Subcutaneous abdominal adipose tissue (tissue), 5 donors: ENCODE measurements at regions not wholly inside any gene's neighbourhood (a gene's known extent, or its start where the extent isn't known, plus 50 kb on each side); places are given as distances from the start of the nearest gene placed in this dataset.

Source experiments
- H3K27ac ChIP-seq: one replicate; pipeline ENCODE4 v1.7.0; 2013; ENCODE audit warnings: low read depth, mild to moderate bottlenecking, inconsistent platforms, low read length, moderate library complexity
- H3K27me3 ChIP-seq, 5 donors: one replicate each; pipeline ENCODE4 v1.7.0; 2013; ENCODE audit warnings: low read length in 5 of 5, inconsistent platforms in 1 of 5; ENCODE audit not compliant: control insufficient read depth in 5 of 5, insufficient read depth in 4 of 5
- H3K36me3 ChIP-seq, 5 donors: one replicate each; pipeline ENCODE4 v1.7.0; 2013; ENCODE audit warnings: low read length in 5 of 5; ENCODE audit not compliant: control insufficient read depth in 5 of 5, insufficient read depth in 5 of 5
- H3K4me1 ChIP-seq, 5 donors: one replicate each; pipeline ENCODE4 v1.7.0; 2013; ENCODE audit warnings: low read length in 5 of 5, mild to moderate bottlenecking in 3 of 5, moderate library complexity in 1 of 5; ENCODE audit not compliant: control insufficient read depth in 5 of 5, insufficient read depth in 5 of 5
- H3K4me3 ChIP-seq, 5 donors: one replicate each; pipeline ENCODE4 v1.7.0; 2013; ENCODE audit warnings: low read length in 5 of 5, low read depth in 1 of 5
- H3K9ac ChIP-seq, 5 donors: one replicate each; pipeline ENCODE4 v1.7.0; 2013; ENCODE audit warnings: low read length in 5 of 5, mild to moderate bottlenecking in 4 of 5, moderate library complexity in 3 of 5
- H3K9me3 ChIP-seq, 5 donors: one replicate each; pipeline ENCODE4 v1.7.0; 2013; ENCODE audit warnings: low read length in 5 of 5; ENCODE audit not compliant: control insufficient read depth in 5 of 5
- donor health status: healthy.
- donor health status: healthy.
- donor health status: healthy.
- donor health status: healthy.
- donor health status: healthy.

DNA sequence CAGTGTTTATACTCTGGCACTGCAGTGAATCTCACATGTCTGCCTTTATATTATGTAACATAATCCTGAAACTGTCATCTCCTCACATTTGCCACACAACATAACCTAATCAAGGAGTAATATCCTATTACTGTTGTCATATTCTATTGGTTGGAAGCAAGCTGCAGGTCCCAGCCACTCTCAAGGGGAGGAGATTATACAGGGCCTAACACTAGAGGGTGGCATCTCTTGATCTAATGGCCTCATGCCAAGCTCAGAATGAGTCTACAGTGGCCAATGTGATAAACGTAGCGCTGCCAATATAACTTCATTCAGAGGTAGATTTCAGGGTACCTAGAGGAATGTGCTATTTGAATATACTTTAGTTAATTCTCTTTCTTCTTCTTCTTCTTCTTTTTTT, 166.8 kb downstream of the BACH1 start:
- peaks cover 0 to 2% (median 0%) of the 10 kb centered on the region in 5 donors for H3K36me3 ChIP-seq
- no peaks in the 10 kb centered on the region for H3K9me3 ChIP-seq

DNA sequence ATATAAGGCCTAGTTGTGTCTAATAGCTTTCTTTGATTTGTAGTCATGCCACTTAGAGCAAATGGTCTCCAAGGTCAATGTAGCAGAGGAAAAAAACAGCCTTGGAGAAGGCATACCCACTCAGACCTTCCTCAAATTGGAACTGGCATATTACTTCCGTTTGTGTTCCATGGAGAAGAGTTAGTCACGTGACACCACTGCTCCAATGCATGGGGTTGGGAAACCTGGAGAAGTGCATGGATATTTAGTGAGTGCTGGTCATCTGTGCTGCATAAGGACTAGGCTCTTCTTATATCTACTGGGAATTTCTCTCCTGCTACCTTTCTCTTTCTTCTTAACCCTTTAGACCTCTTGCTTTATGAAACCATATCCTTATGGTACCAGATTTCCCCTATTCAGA, 167.8 kb downstream of the BACH1 start:
- no peaks in the 10 kb centered on the region for H3K4me1 ChIP-seq
- no peaks in the 10 kb centered on the region for H3K9me3 ChIP-seq
- no peak overlapping the region for H3K4me3 ChIP-seq
- H3K36me3 ChIP-seq: peaks cover 0 to 2% (median 0%) of the 10 kb centered on the region in 5 donors
- no peak overlapping the region for H3K9ac ChIP-seq
- H3K27ac ChIP-seq: no peak overlapping the region
- no peaks in the 10 kb centered on the region for H3K27me3 ChIP-seq

More for the DNA sequence above, 166.8 kb downstream of the BACH1 start:
- Histone ChIP-seq H3K27me3 (no peaks in the 10 kb centered on the region), H3K27ac (no peak overlapping the region), H3K4me3 (no peak overlapping the region), H3K9ac (no peak overlapping the region), H3K4me1 (no peaks in the 10 kb centered on the region)

- H3K27me3 ChIP-seq: no peaks in the 10 kb centered on the region
- H3K36me3 ChIP-seq: peaks cover 0 to 3% (median 2%) of the 10 kb centered on the region in 5 donors
- no peak overlapping the region for H3K4me3 ChIP-seq
- H3K27ac ChIP-seq: no peak overlapping the region
- no peaks in the 10 kb centered on the region for H3K4me1 ChIP-seq
- H3K9ac ChIP-seq: no peak overlapping the region
- peaks cover 0 to 5% (median 0%) of the 10 kb centered on the region in 5 donors for H3K9me3 ChIP-seq
Measured at GRCh38 chr21:29470397-29470796, 171.7 kb downstream of the BACH1 start.

GRCh38 chr21:29473808-29474207, 175.1 kb downstream of the BACH1 start:
- peaks cover 0 to 5% (median 0%) of the 10 kb centered on the region in 5 donors for H3K4me1 ChIP-seq
- no peak overlapping the region for H3K4me3 ChIP-seq
- H3K9ac ChIP-seq: no peak overlapping the region
- H3K36me3 ChIP-seq: peaks cover 0 to 3% (median 0%) of the 10 kb centered on the region in 5 donors
- H3K27me3 ChIP-seq: no peaks in the 10 kb centered on the region
- H3K27ac ChIP-seq: no peak overlapping the region
- H3K9me3 ChIP-seq: peaks cover 0 to 5% (median 0%) of the 10 kb centered on the region in 5 donors

GRCh38 chr21:29475329-29475728, 176.6 kb downstream of the BACH1 start:
- H3K27ac ChIP-seq: no peak overlapping the region
- peaks cover 0 to 5% (median 0%) of the 10 kb centered on the region in 5 donors for H3K4me1 ChIP-seq
- no peak overlapping the region for H3K9ac ChIP-seq
- H3K27me3 ChIP-seq: no peaks in the 10 kb centered on the region
- peaks cover 0 to 3% (median 0%) of the 10 kb centered on the region in 5 donors for H3K36me3 ChIP-seq
- no peak overlapping the region for H3K4me3 ChIP-seq
- peaks cover 0 to 5% (median 0%) of the 10 kb centered on the region in 5 donors for H3K9me3 ChIP-seq

GRCh38 chr21:29477347-29477746, 178.6 kb downstream of the BACH1 start:
- Histone ChIP-seq H3K27ac (no peak overlapping the region), H3K4me1 (peaks cover 0 to 5% (median 0%) of the 10 kb centered on the region in 5 donors), H3K9ac (no peak overlapping the region), H3K4me3 (no peak overlapping the region), H3K27me3 (no peaks in the 10 kb centered on the region), H3K9me3 (peaks cover 0 to 5% (median 0%) of the 10 kb centered on the region in 5 donors), H3K36me3 (peaks cover 0 to 3% (median 0%) of the 10 kb centered on the region in 5 donors)

- Histone ChIP-seq H3K4me3 (no peak overlapping the region), H3K9me3 (peaks cover 0 to 5% (median 0%) of the 10 kb centered on the region in 5 donors), H3K4me1 (peaks cover 0 to 5% (median 0%) of the 10 kb centered on the region in 5 donors), H3K27me3 (no peaks in the 10 kb centered on the region), H3K9ac (no peak overlapping the region), H3K27ac (no peak overlapping the region), H3K36me3 (peaks cover 0 to 3% (median 0%) of the 10 kb centered on the region in 5 donors)
Measured at GRCh38 chr21:29477941-29478340, 179.2 kb downstream of the BACH1 start.

DNA sequence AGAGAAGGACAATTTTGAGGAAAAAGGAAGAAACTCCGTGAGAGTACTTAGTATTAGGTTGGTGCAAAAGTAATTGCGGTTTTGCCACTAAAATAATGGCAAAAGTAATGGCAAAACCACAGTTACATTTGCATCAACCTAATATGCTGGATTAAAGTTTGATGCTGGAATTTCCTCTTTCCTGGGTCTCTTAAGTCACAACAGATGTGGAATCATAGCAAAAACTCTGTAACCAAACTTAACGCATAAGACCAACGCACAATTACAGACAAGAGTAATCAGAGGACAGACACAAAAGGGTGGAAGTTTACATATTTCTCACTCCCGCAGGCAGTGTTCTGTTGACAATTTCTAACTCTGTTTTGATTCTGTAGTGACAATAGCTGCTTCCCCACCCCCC, 182.4 kb downstream of the BACH1 start:
- H3K4me3 ChIP-seq: no peak overlapping the region
- H3K27me3 ChIP-seq: no peaks in the 10 kb centered on the region
- H3K9ac ChIP-seq: no peak overlapping the region
- H3K4me1 ChIP-seq: peaks cover 0 to 5% (median 0%) of the 10 kb centered on the region in 5 donors
- H3K36me3 ChIP-seq: no peaks in the 10 kb centered on the region
- H3K27ac ChIP-seq: no peak overlapping the region
- no peaks in the 10 kb centered on the region for H3K9me3 ChIP-seq

DNA sequence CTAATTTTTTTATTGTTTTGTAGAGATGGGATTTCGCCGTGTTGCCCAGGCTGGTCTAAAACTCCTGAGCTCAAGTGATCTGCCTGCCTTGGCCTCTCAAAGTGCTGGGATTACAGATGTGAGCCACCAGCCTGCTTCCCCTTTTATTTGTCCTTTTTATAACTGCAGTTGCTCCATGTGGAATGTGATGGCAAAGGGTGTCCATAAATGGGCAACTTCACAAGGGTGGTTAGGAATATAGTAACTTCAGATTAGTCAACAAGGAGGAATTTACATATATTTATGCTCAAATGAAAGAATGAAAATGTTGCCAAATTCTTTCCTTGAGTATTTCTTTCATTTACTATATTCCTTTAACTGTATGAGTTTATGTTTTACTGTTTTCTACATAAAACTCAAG, 182.9 kb downstream of the BACH1 start:
- Histone ChIP-seq H3K9ac (no peak overlapping the region), H3K4me3 (no peak overlapping the region), H3K27ac (no peak overlapping the region), H3K36me3 (no peaks in the 10 kb centered on the region), H3K27me3 (no peaks in the 10 kb centered on the region), H3K4me1 (peaks cover 0 to under 1% (median 0%) of the 10 kb centered on the region in 5 donors), H3K9me3 (no peaks in the 10 kb centered on the region)

DNA sequence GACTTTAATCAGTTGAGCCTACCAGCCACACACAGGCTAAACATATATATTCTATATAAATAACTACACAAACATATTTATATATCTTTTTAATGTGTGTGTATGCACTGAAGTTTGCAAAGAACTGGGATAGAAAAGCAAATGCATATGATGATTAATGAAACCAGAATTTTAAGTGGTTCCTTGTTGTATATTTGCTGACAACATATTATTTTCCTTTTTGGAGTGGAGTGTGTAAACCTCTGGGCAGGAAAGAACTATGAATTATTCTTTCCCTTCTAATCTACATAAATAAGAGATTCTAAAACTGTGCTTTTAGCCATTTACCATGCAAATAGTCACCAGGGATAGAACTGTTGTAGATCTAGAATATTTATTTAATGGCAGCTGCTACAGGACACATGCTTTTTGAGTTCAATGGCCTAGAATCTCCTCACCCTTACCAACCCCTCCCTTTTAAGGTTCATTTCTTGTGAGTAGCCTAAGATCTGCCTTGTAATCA, 187.6 kb downstream of the BACH1 start:
- no peaks in the 10 kb centered on the region for H3K9me3 ChIP-seq
- no peaks in the 10 kb centered on the region for H3K4me1 ChIP-seq
- no peak overlapping the region for H3K9ac ChIP-seq
- H3K36me3 ChIP-seq: no peaks in the 10 kb centered on the region
- no peaks in the 10 kb centered on the region for H3K27me3 ChIP-seq
- no peak overlapping the region for H3K4me3 ChIP-seq
- H3K27ac ChIP-seq: no peak overlapping the region
